Tibial nerve (tissue), 3 donors: ENCODE measurements at regions not wholly inside any gene's neighbourhood (a gene's known extent, or its start where the extent isn't known, plus 50 kb on each side); places are given as distances from the start of the nearest gene placed in this dataset.

ENCODE experiments used
- CTCF ChIP-seq, 5 experiments: fragments of 200-600 bp in 3 of 5; fragments of 450-650 bp in 2 of 5; sonication (generic) in 3 of 5; IDR thresholded peaks; one replicate each; pipeline ENCODE4 v1.5.1; 2016 to 2019; ENCODE audit warnings: antibody characterized with exemption in 5 of 5, mild to moderate bottlenecking in 3 of 5, moderate library complexity in 2 of 5
- POLR2A ChIP-seq, 2 donors: fragments of 450-650 bp; IDR thresholded peaks; one replicate each; pipeline ENCODE4 v1.6.1; 2017; ENCODE audit warnings: antibody characterized with exemption in 2 of 2, mild to moderate bottlenecking in 2 of 2, moderate library complexity in 2 of 2

- TF ChIP-seq CTCF (IDR thresholded peaks at IDR 0.05) = no peak
- no peak for TF ChIP-seq POLR2A (IDR thresholded peaks at IDR 0.05)
Observed at GRCh38 chr13:39930544-39931444, 275.3 kb downstream of the COG6 start.
